ENCODE measurements at regions not wholly inside any gene's neighbourhood (a gene's known extent, or its start where the extent isn't known, plus 50 kb on each side); places are given as distances from the start of the nearest gene placed in this dataset.

GRCh38 chr4:79634111-79634510 is 226.1 kb upstream of the GK2 start:
- TF ChIP-seq POLR2AphosphoS5 (IDR thresholded peaks at IDR 0.05) (no peak), CTCF (IDR thresholded peaks at IDR 0.05) (no peak)

Data from gastroesophageal sphincter (tissue), 3 donors.